HG02623 (cell line): ENCODE measurements at regions not wholly inside any gene's neighbourhood (a gene's known extent, or its start where the extent isn't known, plus 50 kb on each side); places are given as distances from the start of the nearest gene placed in this dataset.

ENCODE experiments used
- ATAC-seq: cut with Tn5 transposase; IDR thresholded peaks from one replicate; pipeline ENCODE4 v1.9.1; 2021; ENCODE audit warnings: moderate library complexity; ENCODE audit not compliant: unreplicated experiment

GRCh38 chr2:5111581-5111980 is 580.6 kb upstream of the SOX11 start:
- ATAC-seq, result no peak

- no peak for ATAC-seq
Measured at GRCh38 chr2:5119046-5119445, 573.1 kb upstream of the SOX11 start.

- ATAC-seq, result no peak
Measured at GRCh38 chr2:5121121-5121520, 571.1 kb upstream of the SOX11 start.

- no peak for ATAC-seq
Measured at GRCh38 chr2:5121642-5122041, 570.5 kb upstream of the SOX11 start.

GRCh38 chr2:5123582-5124196 is 568.5 kb upstream of the SOX11 start:
- ATAC-seq, result no peak

GRCh38 chr2:5125017-5125730 is 567.0 kb upstream of the SOX11 start:
- ATAC-seq, result no peak

GRCh38 chr2:5132281-5132680 is 559.9 kb upstream of the SOX11 start:
- no peak for ATAC-seq

- no peak for ATAC-seq
Measured at GRCh38 chr2:5140347-5140746, 551.8 kb upstream of the SOX11 start.

- ATAC-seq, result no peak
Measured at GRCh38 chr2:5144159-5144558, 548.0 kb upstream of the SOX11 start.

- no peak for ATAC-seq
Measured at GRCh38 chr2:5145053-5145452, 547.1 kb upstream of the SOX11 start.

- no peak for ATAC-seq
Measured at GRCh38 chr2:5145801-5146200, 546.4 kb upstream of the SOX11 start.

GRCh38 chr2:5148392-5149085 is 543.6 kb upstream of the SOX11 start:
- ATAC-seq, result no peak

GRCh38 chr2:5150871-5151270 is 541.3 kb upstream of the SOX11 start:
- ATAC-seq, result no peak

GRCh38 chr2:5164776-5165525 is 527.2 kb upstream of the SOX11 start:
- no peak for ATAC-seq

GRCh38 chr2:5172923-5173322 is 519.3 kb upstream of the SOX11 start:
- no peak for ATAC-seq

- ATAC-seq, result no peak
Measured at GRCh38 chr2:5173876-5174535, 518.2 kb upstream of the SOX11 start.

- no peak for ATAC-seq
Measured at GRCh38 chr2:5175231-5175630, 517.0 kb upstream of the SOX11 start.

GRCh38 chr2:5176764-5177163 is 515.4 kb upstream of the SOX11 start:
- no peak for ATAC-seq

- no peak for ATAC-seq
Measured at GRCh38 chr2:5183031-5183430, 509.2 kb upstream of the SOX11 start.

- ATAC-seq, result no peak
Measured at GRCh38 chr2:5187283-5187682, 504.9 kb upstream of the SOX11 start.

- no peak for ATAC-seq
Measured at GRCh38 chr2:5188636-5189035, 503.5 kb upstream of the SOX11 start.
